ENCODE measurements at regions not wholly inside any gene's neighbourhood (a gene's known extent, or its start where the extent isn't known, plus 50 kb on each side); places are given as distances from the start of the nearest gene placed in this dataset.

GRCh38 chr9:103803245-103803644 is 290.9 kb upstream of the SMC2 start (continued):
- TF ChIP-seq POU5F1 (IDR thresholded peaks at IDR 0.05; ENCODE audit: low read depth, low read length) (no peak), TEAD4 (IDR thresholded peaks at IDR 0.05; ENCODE audit: low read depth, low read length) (no peak)
